MM.1S (cell line): ENCODE measurements at regions not wholly inside any gene's neighbourhood (a gene's known extent, or its start where the extent isn't known, plus 50 kb on each side); places are given as distances from the start of the nearest gene placed in this dataset.

Experiments used
- DNase-seq: peaks from one replicate; pipeline ENCODE4 v3.0.0-alpha.2; 2015
- H2AFZ ChIP-seq: fragments of 300-600 bp; sonication (generic); 2 replicates; pipeline ENCODE4 v1.6.0; 2016; ENCODE audit warnings: antibody characterized with exemption, low read length
- H3F3A ChIP-seq: fragments of 300-600 bp; sonication (generic); 2 replicates; pipeline ENCODE4 v1.6.1; 2016; ENCODE audit warnings: mild to moderate bottlenecking, antibody characterized with exemption, low read length, moderate library complexity, mixed read lengths; ENCODE audit not compliant: insufficient read depth
- H3K27ac ChIP-seq: fragments of 300-600 bp; sonication (generic); 2 replicates; pipeline ENCODE4 v1.5.1; 2016; ENCODE audit warnings: mild to moderate bottlenecking, low read length
- H3K27me3 ChIP-seq: fragments of 300-600 bp; sonication (generic); replicated peaks from 2 replicates; pipeline ENCODE4 v1.6.0; 2016; ENCODE audit warnings: low read length; ENCODE audit not compliant: insufficient read depth
- H3K36me3 ChIP-seq: fragments of 300-600 bp; sonication (generic); replicated peaks from 2 replicates; pipeline ENCODE4 v1.6.1; 2016; ENCODE audit warnings: mild to moderate bottlenecking, low read length, mixed read lengths; ENCODE audit not compliant: insufficient read depth
- H3K4me1 ChIP-seq: fragments of 300-600 bp; sonication (generic); 2 replicates; pipeline ENCODE4 v1.6.1; 2016; ENCODE audit warnings: low read length, mixed read lengths
- H3K4me2 ChIP-seq: fragments of 300-600 bp; sonication (generic); 2 replicates; pipeline ENCODE4 v1.6.0; 2016; ENCODE audit warnings: low read depth, low read length
- H3K4me3 ChIP-seq: fragments of 300-600 bp; sonication (generic); 2 replicates; pipeline ENCODE4 v1.5.1; 2016; ENCODE audit warnings: low read length, mixed read lengths
- H3K79me2 ChIP-seq: fragments of 300-600 bp; sonication (generic); 2 replicates; pipeline ENCODE4 v1.6.1; 2016; ENCODE audit warnings: mixed run types, low read length, mixed read lengths
- H3K9ac ChIP-seq: fragments of 300-600 bp; sonication (generic); 2 replicates; pipeline ENCODE4 v1.6.1; 2016; ENCODE audit warnings: low read length, mixed read lengths
- H3K9me2 ChIP-seq: fragments of 300-600 bp; sonication (generic); replicated peaks from 2 replicates; pipeline ENCODE4 v1.6.1; 2016; ENCODE audit warnings: mild to moderate bottlenecking, low read length, mixed read lengths; ENCODE audit not compliant: insufficient read depth
- H3K9me3 ChIP-seq: fragments of 300-600 bp; sonication (generic); replicated peaks from 2 replicates; pipeline ENCODE4 v1.6.1; 2016; ENCODE audit warnings: mild to moderate bottlenecking, low read length, mixed read lengths; ENCODE audit not compliant: insufficient read depth
- H4K20me1 ChIP-seq: fragments of 300-600 bp; sonication (generic); 2 replicates; pipeline ENCODE4 v1.6.1; 2016; ENCODE audit warnings: mild to moderate bottlenecking, low read length, moderate library complexity, mixed read lengths; ENCODE audit not compliant: insufficient read depth
- EZH2 ChIP-seq: fragments of 300-600 bp; sonication (generic); optimal IDR thresholded peaks from 2 replicates; pipeline ENCODE3; 2017; ENCODE audit warnings: low read depth, mild to moderate bottlenecking, antibody characterized with exemption, low read length, mixed read lengths
- EZH2phosphoT487 ChIP-seq: fragments of 300-600 bp; sonication (generic); IDR thresholded peaks from 2 replicates; pipeline ENCODE4 v1.6.1; 2018; ENCODE audit warnings: antibody characterized with exemption, low read length
- TF ChIP-seq, protein P1 (sequence below): fragments of 300-600 bp; sonication (generic); IDR thresholded peaks from 2 replicates; pipeline ENCODE4 v1.5.1; 2016; ENCODE audit warnings: antibody characterized with exemption, low read length, mixed read lengths

DNA sequence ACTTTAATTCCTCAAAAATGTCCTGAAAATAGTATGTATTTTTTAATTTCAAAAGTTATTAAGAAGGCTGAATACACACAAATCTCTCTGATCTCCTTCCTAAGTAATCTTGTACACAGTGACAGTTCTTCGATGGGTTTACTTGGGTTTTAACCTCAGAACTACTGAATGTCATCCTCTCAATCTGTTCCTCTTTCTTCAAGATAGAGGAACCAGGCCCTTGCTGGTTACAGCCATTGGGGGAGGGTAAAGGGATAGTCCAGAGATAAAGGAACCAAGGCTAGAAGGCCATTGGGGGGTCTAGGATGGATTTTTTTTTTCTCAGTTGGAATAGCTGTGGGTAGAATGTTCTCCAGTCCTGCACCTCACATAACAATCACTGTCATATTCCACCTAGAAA is 224.9 kb downstream of the SKIDA1 start:
- H3K36me3 ChIP-seq, result no peaks in the 10 kb centered on the region
- H3F3A ChIP-seq, result no peaks in the 10 kb centered on the region
- H3K4me1 ChIP-seq, result no peaks in the 10 kb centered on the region
- H3K27me3 ChIP-seq, result no peaks in the 10 kb centered on the region
- no peak overlapping the region for H3K4me3 ChIP-seq
- H4K20me1 ChIP-seq, result no peaks in the 10 kb centered on the region
- no peak overlapping the region for H2AFZ ChIP-seq
- no peaks in the 10 kb centered on the region for H3K79me2 ChIP-seq
- H3K27ac ChIP-seq, result no peak overlapping the region
- H3K9ac ChIP-seq, result no peak overlapping the region
- H3K9me2 ChIP-seq, result no peaks in the 10 kb centered on the region
- no peak overlapping the region for H3K4me2 ChIP-seq
- TF ChIP-seq EZH2phosphoT487 (no peak), EZH2 (no peak)
- TF ChIP-seq, protein P1, sequence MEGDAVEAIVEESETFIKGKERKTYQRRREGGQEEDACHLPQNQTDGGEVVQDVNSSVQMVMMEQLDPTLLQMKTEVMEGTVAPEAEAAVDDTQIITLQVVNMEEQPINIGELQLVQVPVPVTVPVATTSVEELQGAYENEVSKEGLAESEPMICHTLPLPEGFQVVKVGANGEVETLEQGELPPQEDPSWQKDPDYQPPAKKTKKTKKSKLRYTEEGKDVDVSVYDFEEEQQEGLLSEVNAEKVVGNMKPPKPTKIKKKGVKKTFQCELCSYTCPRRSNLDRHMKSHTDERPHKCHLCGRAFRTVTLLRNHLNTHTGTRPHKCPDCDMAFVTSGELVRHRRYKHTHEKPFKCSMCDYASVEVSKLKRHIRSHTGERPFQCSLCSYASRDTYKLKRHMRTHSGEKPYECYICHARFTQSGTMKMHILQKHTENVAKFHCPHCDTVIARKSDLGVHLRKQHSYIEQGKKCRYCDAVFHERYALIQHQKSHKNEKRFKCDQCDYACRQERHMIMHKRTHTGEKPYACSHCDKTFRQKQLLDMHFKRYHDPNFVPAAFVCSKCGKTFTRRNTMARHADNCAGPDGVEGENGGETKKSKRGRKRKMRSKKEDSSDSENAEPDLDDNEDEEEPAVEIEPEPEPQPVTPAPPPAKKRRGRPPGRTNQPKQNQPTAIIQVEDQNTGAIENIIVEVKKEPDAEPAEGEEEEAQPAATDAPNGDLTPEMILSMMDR, result no peak
- DNase-seq, result no peak
- no peaks in the 10 kb centered on the region for H3K9me3 ChIP-seq

DNA sequence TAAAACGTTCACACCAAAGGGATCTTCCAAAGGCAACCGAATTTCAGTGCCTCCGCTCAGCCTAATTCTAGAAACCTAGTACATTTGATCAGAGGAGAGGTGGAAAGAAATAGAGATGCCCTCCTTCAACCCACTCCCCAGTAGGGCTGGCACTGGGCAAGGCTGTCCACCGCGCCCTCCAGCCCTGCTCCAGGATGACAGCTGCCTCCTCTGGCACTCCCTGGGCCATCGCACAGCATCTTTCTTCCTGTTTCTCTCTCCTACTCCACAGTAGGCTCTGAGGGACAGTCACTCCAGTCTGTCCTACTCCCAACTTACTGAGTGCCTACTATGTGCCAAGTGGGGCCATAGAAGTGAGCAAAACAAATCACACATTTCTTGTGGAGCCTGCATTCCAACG is 226.2 kb downstream of the SKIDA1 start:
- H2AFZ ChIP-seq, result no peak overlapping the region
- H3K9me3 ChIP-seq, result no peaks in the 10 kb centered on the region
- H3K27ac ChIP-seq, result no peak overlapping the region
- no peaks in the 10 kb centered on the region for H4K20me1 ChIP-seq
- no peak overlapping the region for H3K9ac ChIP-seq
- H3K4me1 ChIP-seq, result no peaks in the 10 kb centered on the region
- H3K36me3 ChIP-seq, result no peaks in the 10 kb centered on the region
- no peaks in the 10 kb centered on the region for H3K9me2 ChIP-seq
- H3K27me3 ChIP-seq, result no peaks in the 10 kb centered on the region
- H3K4me2 ChIP-seq, result no peak overlapping the region
- no peak for TF ChIP-seq EZH2phosphoT487
- TF ChIP-seq, protein P1, result no peak
- TF ChIP-seq EZH2, result no peak
- no peaks in the 10 kb centered on the region for H3K79me2 ChIP-seq
- no peak overlapping the region for H3K4me3 ChIP-seq
- no peak for DNase-seq
- no peaks in the 10 kb centered on the region for H3F3A ChIP-seq

DNA sequence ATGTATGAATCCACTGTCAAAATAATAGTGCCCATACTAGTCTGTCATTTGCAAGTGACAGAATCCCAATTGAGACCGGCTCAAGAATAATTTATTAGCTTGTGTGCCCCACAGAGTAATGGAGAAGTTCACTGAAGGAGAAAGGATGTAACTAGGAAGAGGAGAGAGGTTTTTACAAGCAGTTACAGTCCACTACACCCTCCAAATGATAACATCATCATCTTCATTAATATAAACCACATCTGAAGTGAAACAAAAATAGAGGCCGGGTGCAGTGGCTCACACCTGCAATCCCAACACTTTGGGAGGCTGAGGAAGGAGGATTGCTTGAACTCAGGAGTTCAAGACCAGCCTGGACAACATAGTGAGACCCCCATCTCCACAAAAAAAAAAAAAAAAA is 226.8 kb downstream of the SKIDA1 start:
- DNase-seq, result no peak
- Histone ChIP-seq H3K4me3 (no peak overlapping the region), H3K4me2 (no peak overlapping the region), H3K27me3 (no peaks in the 10 kb centered on the region), H3K9me3 (no peaks in the 10 kb centered on the region), H3K79me2 (no peaks in the 10 kb centered on the region), H3K9me2 (no peaks in the 10 kb centered on the region), H3F3A (no peaks in the 10 kb centered on the region), H3K36me3 (no peaks in the 10 kb centered on the region), H2AFZ (no peak overlapping the region), H3K27ac (no peak overlapping the region), H3K9ac (no peak overlapping the region), H3K4me1 (no peaks in the 10 kb centered on the region), H4K20me1 (no peaks in the 10 kb centered on the region)
- TF ChIP-seq EZH2 (no peak), EZH2phosphoT487 (no peak)
- TF ChIP-seq, protein P1, result no peak
